GM23338 (cell line): ENCODE measurements at regions not wholly inside any gene's neighbourhood (a gene's known extent, or its start where the extent isn't known, plus 50 kb on each side); places are given as distances from the start of the nearest gene placed in this dataset.

ENCODE experiments used
- ATAC-seq: fragments of 200-7000 bp; cut with Tn5 transposase; 3 replicates; pipeline ENCODE4 v1.9.1; 2020
- DNase-seq: peaks from one replicate; pipeline ENCODE4 v3.0.0-alpha.2; 2015; ENCODE audit warnings: low spot score
- H2AFZ ChIP-seq: fragments of 200-600 bp; sonication (generic); 2 replicates; pipeline ENCODE4 v1.8.0; 2016; ENCODE audit warnings: antibody characterized with exemption, mild to moderate bottlenecking, moderate library complexity
- H3F3A ChIP-seq: fragments of 200-600 bp; sonication (generic); replicated peaks from 2 replicates; pipeline ENCODE4 v1.8.0; 2017; ENCODE audit warnings: antibody characterized with exemption, mixed run types, low read depth
- H3K27ac ChIP-seq: fragments of 200-600 bp; sonication (generic); 2 replicates; pipeline ENCODE4 v1.6.1; 2016; ENCODE audit warnings: low read depth
- H3K27me3 ChIP-seq: fragments of 200-600 bp; sonication (generic); 2 replicates; pipeline ENCODE4 v1.8.0; 2016; ENCODE audit warnings: mild to moderate bottlenecking, mixed run types, moderate library complexity; ENCODE audit not compliant: insufficient read depth
- H3K36me3 ChIP-seq: fragments of 200-600 bp; sonication (generic); 2 replicates; pipeline ENCODE4 v1.8.0; 2016; ENCODE audit warnings: mild to moderate bottlenecking; ENCODE audit not compliant: insufficient read depth
- H3K4me1 ChIP-seq: fragments of 200-600 bp; sonication (generic); 2 replicates; pipeline ENCODE4 v1.8.0; 2016; ENCODE audit warnings: mild to moderate bottlenecking, moderate library complexity; ENCODE audit not compliant: insufficient read depth
- H3K4me2 ChIP-seq: fragments of 200-600 bp; sonication (generic); 2 replicates; pipeline ENCODE4 v1.7.1; 2017; ENCODE audit warnings: mixed run types
- H3K4me3 ChIP-seq: fragments of 200-600 bp; sonication (generic); 2 replicates; pipeline ENCODE4 v1.6.1; 2016; ENCODE audit warnings: mixed run types
- H3K79me2 ChIP-seq: fragments of 200-600 bp; sonication (generic); replicated peaks from 2 replicates; pipeline ENCODE4 v1.8.0; 2017; ENCODE audit warnings: mild to moderate bottlenecking; ENCODE audit not compliant: insufficient read depth
- H3K9me2 ChIP-seq: fragments of 200-600 bp; sonication (generic); 2 replicates; pipeline ENCODE4 v1.8.0; 2017; ENCODE audit not compliant: insufficient read depth
- H4K20me1 ChIP-seq: fragments of 200-600 bp; sonication (generic); replicated peaks from 2 replicates; pipeline ENCODE4 v1.8.0; 2017; ENCODE audit warnings: mild to moderate bottlenecking; ENCODE audit not compliant: insufficient read depth
- H3K27ac Mint-ChIP-seq: 2 replicates; pipeline ENCODE4 v1.8.0; 2020; ENCODE audit warnings: inconsistent platforms, mild to moderate bottlenecking, moderate library complexity, mixed read lengths
- H3K27me3 Mint-ChIP-seq: 3 replicates; pipeline ENCODE4 v1.8.0; 2022; ENCODE audit warnings: low read depth, mild to moderate bottlenecking, moderate library complexity, mixed read lengths, inconsistent platforms; ENCODE audit not compliant: insufficient read depth, poor library complexity
- H3K36me3 Mint-ChIP-seq: 3 replicates; pipeline ENCODE4 v1.8.0; 2021; ENCODE audit warnings: low read depth, mild to moderate bottlenecking, inconsistent platforms, moderate library complexity, mixed read lengths
- H3K4me1 Mint-ChIP-seq: 3 replicates; pipeline ENCODE4 v1.8.0; 2020; ENCODE audit warnings: mild to moderate bottlenecking, inconsistent platforms, mixed read lengths
- H3K4me3 Mint-ChIP-seq: 3 replicates; pipeline ENCODE4 v1.8.0; 2021; ENCODE audit warnings: moderate library complexity, mild to moderate bottlenecking, inconsistent platforms, mixed read lengths
- H3K9me3 Mint-ChIP-seq: 3 replicates; pipeline ENCODE4 v1.8.0; 2020; ENCODE audit warnings: moderate library complexity, mild to moderate bottlenecking, inconsistent platforms, mixed read lengths
- CREB1 ChIP-seq: fragments of 250-450 bp; sonication (Bioruptor Pico); IDR thresholded peaks from 2 replicates; pipeline ENCODE4 v1.5.0; 2020; ENCODE audit warnings: low read depth, mild to moderate bottlenecking, moderate library complexity
- EZH2 ChIP-seq: fragments of 200-600 bp; sonication (generic); IDR thresholded peaks from one replicate; pipeline ENCODE4 v1.8.0; 2017; ENCODE audit warnings: antibody characterized with exemption, mild to moderate bottlenecking, low read depth; ENCODE audit not compliant: unreplicated experiment
- EZH2phosphoT487 ChIP-seq: fragments of 200-600 bp; sonication (generic); IDR thresholded peaks from one replicate; pipeline ENCODE4 v1.8.1; 2018; ENCODE audit warnings: antibody characterized with exemption; ENCODE audit not compliant: unreplicated experiment
- JUNB ChIP-seq: IDR thresholded peaks from one replicate; pipeline ENCODE4 v1.6.1; 2016; ENCODE audit warnings: antibody characterized with exemption; ENCODE audit not compliant: unreplicated experiment
- NANOG ChIP-seq: IDR thresholded peaks from 2 replicates; pipeline ENCODE4 v1.6.1; 2016; ENCODE audit warnings: antibody characterized with exemption, borderline replicate concordance
- POLR2AphosphoS5 ChIP-seq: IDR thresholded peaks from 2 replicates; pipeline ENCODE4 v1.6.1; 2016; ENCODE audit warnings: antibody characterized with exemption, low read depth
- STAT1 ChIP-seq: IDR thresholded peaks from one replicate; pipeline ENCODE4 v1.6.1; 2016; ENCODE audit warnings: antibody characterized with exemption; ENCODE audit not compliant: unreplicated experiment
- ZNF114 ChIP-seq: fragments of 250-450 bp; sonication (Bioruptor Pico); IDR thresholded peaks from 2 replicates; pipeline ENCODE4 v1.5.0; 2020; ENCODE audit warnings: mild to moderate bottlenecking, moderate library complexity
- ZNF331 ChIP-seq: fragments of 250-450 bp; sonication (Bioruptor Pico); IDR thresholded peaks from 2 replicates; pipeline ENCODE4 v1.5.0; 2020; ENCODE audit warnings: low read depth, mild to moderate bottlenecking, moderate library complexity
- TF ChIP-seq, protein P1 (sequence below): IDR thresholded peaks from one replicate; pipeline ENCODE4 v1.6.1; 2018; ENCODE audit warnings: antibody characterized with exemption; ENCODE audit not compliant: unreplicated experiment
- TF ChIP-seq, protein P2 (sequence below), 2 experiments: fragments of 200-600 bp in 1 of 2; sonication (generic) in 1 of 2; conservative IDR thresholded peaks; 2 replicates each; pipeline versions ENCODE4 v1.5.1 to v1.6.1; 2016 to 2017; ENCODE audit warnings: antibody characterized with exemption in 2 of 2, low read depth in 2 of 2, mild to moderate bottlenecking in 2 of 2, moderate library complexity in 1 of 2
- TF ChIP-seq, protein P3 (sequence below): IDR thresholded peaks from 2 replicates; pipeline ENCODE4 v1.6.1; 2016; ENCODE audit warnings: antibody characterized with exemption

DNA sequence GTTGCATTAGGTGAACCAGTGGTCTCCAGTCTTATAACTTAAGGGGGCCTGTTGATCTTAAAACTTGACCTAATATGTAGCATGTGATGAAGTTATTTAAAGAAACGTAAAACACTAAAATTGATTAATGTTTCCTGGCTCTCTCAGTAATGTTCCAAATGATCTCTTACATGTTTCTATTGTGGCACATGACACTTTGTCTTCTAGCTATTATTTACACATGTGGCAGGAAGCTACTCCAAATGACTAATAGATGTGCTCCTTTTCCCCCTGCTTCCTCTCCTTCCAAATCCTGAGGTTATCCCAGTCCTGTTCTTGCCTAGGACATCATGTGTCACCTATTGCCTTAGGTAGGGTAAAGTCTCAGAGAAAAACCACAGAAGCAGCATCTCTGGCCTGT, 89.4 kb downstream of the FAS start (continued):
- no peak for TF ChIP-seq JUNB
- no peak for TF ChIP-seq EZH2
- TF ChIP-seq EZH2phosphoT487: no peak

GRCh38 chr10:89078724-89079672, 88.4 kb downstream of the FAS start:
- H2AFZ ChIP-seq: peak overlapping the region; percentile 39; the same call in 1 of the 2 replicates
- H4K20me1 ChIP-seq: no peaks in the 10 kb centered on the region
- H3K27me3 ChIP-seq: no peaks in the 10 kb centered on the region
- no peak overlapping the region for H3K27ac ChIP-seq
- TF ChIP-seq CREB1 (CRISPR knock-in tag) (no peak), STAT1 (no peak), JUNB (no peak), ZNF114 (CRISPR knock-in tag) (no peak), EZH2phosphoT487 (no peak), ZNF331 (no peak), NANOG (no peak)
- TF ChIP-seq, protein P1, sequence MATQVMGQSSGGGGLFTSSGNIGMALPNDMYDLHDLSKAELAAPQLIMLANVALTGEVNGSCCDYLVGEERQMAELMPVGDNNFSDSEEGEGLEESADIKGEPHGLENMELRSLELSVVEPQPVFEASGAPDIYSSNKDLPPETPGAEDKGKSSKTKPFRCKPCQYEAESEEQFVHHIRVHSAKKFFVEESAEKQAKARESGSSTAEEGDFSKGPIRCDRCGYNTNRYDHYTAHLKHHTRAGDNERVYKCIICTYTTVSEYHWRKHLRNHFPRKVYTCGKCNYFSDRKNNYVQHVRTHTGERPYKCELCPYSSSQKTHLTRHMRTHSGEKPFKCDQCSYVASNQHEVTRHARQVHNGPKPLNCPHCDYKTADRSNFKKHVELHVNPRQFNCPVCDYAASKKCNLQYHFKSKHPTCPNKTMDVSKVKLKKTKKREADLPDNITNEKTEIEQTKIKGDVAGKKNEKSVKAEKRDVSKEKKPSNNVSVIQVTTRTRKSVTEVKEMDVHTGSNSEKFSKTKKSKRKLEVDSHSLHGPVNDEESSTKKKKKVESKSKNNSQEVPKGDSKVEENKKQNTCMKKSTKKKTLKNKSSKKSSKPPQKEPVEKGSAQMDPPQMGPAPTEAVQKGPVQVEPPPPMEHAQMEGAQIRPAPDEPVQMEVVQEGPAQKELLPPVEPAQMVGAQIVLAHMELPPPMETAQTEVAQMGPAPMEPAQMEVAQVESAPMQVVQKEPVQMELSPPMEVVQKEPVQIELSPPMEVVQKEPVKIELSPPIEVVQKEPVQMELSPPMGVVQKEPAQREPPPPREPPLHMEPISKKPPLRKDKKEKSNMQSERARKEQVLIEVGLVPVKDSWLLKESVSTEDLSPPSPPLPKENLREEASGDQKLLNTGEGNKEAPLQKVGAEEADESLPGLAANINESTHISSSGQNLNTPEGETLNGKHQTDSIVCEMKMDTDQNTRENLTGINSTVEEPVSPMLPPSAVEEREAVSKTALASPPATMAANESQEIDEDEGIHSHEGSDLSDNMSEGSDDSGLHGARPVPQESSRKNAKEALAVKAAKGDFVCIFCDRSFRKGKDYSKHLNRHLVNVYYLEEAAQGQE: no peak
- no peak overlapping the region for H3K4me3 ChIP-seq
- no peaks in the 10 kb centered on the region; the same call in 1 of the 2 replicates for H3K9me2 ChIP-seq
- no peaks in the 10 kb centered on the region for H3K27me3 Mint-ChIP-seq
- no peak overlapping the region for H3K4me2 ChIP-seq
- H3F3A ChIP-seq: no peaks in the 10 kb centered on the region
- H3K36me3 Mint-ChIP-seq: no peaks in the 10 kb centered on the region
- H3K36me3 ChIP-seq: no peaks in the 10 kb centered on the region
- H3K79me2 ChIP-seq: no peaks in the 10 kb centered on the region
- peak overlapping the region; percentile 40 for H3K27ac Mint-ChIP-seq
- no peaks in the 10 kb centered on the region for H3K4me1 ChIP-seq
- H3K4me1 Mint-ChIP-seq: peaks cover 4% of the 10 kb centered on the region
- no peak for ATAC-seq
- no peaks in the 10 kb centered on the region for H3K9me3 Mint-ChIP-seq
- H3K4me3 Mint-ChIP-seq: no peak overlapping the region
- DNase-seq: no peak

GRCh38 chr10:89076120-89076519, 85.5 kb downstream of the FAS start:
- H3K27me3 ChIP-seq: no peaks in the 10 kb centered on the region
- TF ChIP-seq CREB1 (CRISPR knock-in tag) (no peak), STAT1 (no peak), POLR2AphosphoS5 (no peak), JUNB (no peak), ZNF331 (no peak), EZH2phosphoT487 (no peak), ZNF114 (CRISPR knock-in tag) (no peak)
- TF ChIP-seq, protein P2, sequence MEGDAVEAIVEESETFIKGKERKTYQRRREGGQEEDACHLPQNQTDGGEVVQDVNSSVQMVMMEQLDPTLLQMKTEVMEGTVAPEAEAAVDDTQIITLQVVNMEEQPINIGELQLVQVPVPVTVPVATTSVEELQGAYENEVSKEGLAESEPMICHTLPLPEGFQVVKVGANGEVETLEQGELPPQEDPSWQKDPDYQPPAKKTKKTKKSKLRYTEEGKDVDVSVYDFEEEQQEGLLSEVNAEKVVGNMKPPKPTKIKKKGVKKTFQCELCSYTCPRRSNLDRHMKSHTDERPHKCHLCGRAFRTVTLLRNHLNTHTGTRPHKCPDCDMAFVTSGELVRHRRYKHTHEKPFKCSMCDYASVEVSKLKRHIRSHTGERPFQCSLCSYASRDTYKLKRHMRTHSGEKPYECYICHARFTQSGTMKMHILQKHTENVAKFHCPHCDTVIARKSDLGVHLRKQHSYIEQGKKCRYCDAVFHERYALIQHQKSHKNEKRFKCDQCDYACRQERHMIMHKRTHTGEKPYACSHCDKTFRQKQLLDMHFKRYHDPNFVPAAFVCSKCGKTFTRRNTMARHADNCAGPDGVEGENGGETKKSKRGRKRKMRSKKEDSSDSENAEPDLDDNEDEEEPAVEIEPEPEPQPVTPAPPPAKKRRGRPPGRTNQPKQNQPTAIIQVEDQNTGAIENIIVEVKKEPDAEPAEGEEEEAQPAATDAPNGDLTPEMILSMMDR (conservative IDR thresholded peaks at IDR 0.05; ENCODE audit: low read depth in 2 of 2): no peak
- TF ChIP-seq, protein P3, sequence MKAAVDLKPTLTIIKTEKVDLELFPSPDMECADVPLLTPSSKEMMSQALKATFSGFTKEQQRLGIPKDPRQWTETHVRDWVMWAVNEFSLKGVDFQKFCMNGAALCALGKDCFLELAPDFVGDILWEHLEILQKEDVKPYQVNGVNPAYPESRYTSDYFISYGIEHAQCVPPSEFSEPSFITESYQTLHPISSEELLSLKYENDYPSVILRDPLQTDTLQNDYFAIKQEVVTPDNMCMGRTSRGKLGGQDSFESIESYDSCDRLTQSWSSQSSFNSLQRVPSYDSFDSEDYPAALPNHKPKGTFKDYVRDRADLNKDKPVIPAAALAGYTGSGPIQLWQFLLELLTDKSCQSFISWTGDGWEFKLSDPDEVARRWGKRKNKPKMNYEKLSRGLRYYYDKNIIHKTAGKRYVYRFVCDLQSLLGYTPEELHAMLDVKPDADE: no peak
- no peak overlapping the region for H3K4me3 ChIP-seq
- Mint-ChIP-seq H3K4me3 (no peak overlapping the region), H3K36me3 (no peaks in the 10 kb centered on the region), H3K4me1 (peaks cover 4% of the 10 kb centered on the region), H3K27me3 (no peaks in the 10 kb centered on the region), H3K9me3 (no peaks in the 10 kb centered on the region), H3K27ac (no peak overlapping the region)
- H3K27ac ChIP-seq: no peak overlapping the region
- ATAC-seq (no peak), DNase-seq (no peak)
- H3K9me2 ChIP-seq: no peaks in the 10 kb centered on the region; the same call in 1 of the 2 replicates
- no peaks in the 10 kb centered on the region for H3K36me3 ChIP-seq
- no peaks in the 10 kb centered on the region for H3K4me1 ChIP-seq
- H3K4me2 ChIP-seq: no peak overlapping the region
- no peaks in the 10 kb centered on the region for H3F3A ChIP-seq
- H4K20me1 ChIP-seq: no peaks in the 10 kb centered on the region
- no peaks in the 10 kb centered on the region for H3K79me2 ChIP-seq
- no peak overlapping the region for H2AFZ ChIP-seq
